Endodermal cell (in vitro differentiated cells): ENCODE measurements at regions not wholly inside any gene's neighbourhood (a gene's known extent, or its start where the extent isn't known, plus 50 kb on each side); places are given as distances from the start of the nearest gene placed in this dataset.

Source experiments
- DNase-seq: peaks from one replicate; pipeline ENCODE4 v3.0.0-alpha.2; 2017
- H3K27ac ChIP-seq: 2 replicates; pipeline ENCODE4 v1.5.1; 2013; ENCODE audit warnings: mild to moderate bottlenecking, low read depth, low read length, moderate library complexity
- H3K27me3 ChIP-seq: 2 replicates; pipeline ENCODE4 v1.6.1; 2013; ENCODE audit warnings: mild to moderate bottlenecking, low read length, moderate library complexity; ENCODE audit not compliant: insufficient read depth, control insufficient read depth, poor library complexity, severe bottlenecking
- H3K36me3 ChIP-seq: 2 replicates; pipeline ENCODE4 v1.7.0; 2013; ENCODE audit warnings: mild to moderate bottlenecking, low read length, moderate library complexity; ENCODE audit not compliant: control insufficient read depth, insufficient read depth
- H3K4me1 ChIP-seq: one replicate; pipeline ENCODE4 v1.7.0; 2013; ENCODE audit warnings: low read length; ENCODE audit not compliant: control insufficient read depth, insufficient read depth
- H3K4me3 ChIP-seq: 2 replicates; pipeline ENCODE4 v1.5.1; 2013; ENCODE audit warnings: mild to moderate bottlenecking, low read length, moderate library complexity
- H3K9ac ChIP-seq: 2 replicates; pipeline ENCODE4 v1.6.1; 2013; ENCODE audit warnings: mild to moderate bottlenecking, low read length, moderate library complexity; ENCODE audit not compliant: poor library complexity, severe bottlenecking; ENCODE audit errors: extremely low read depth
- H3K9me3 ChIP-seq: 2 replicates; pipeline ENCODE4 v1.6.1; 2013; ENCODE audit warnings: mild to moderate bottlenecking, low read length, moderate library complexity; ENCODE audit not compliant: control insufficient read depth
- H3K27ac Mint-ChIP-seq: 2 replicates; pipeline ENCODE4 v1.8.0; 2020; ENCODE audit warnings: mixed read lengths
- H3K27me3 Mint-ChIP-seq: 2 replicates; pipeline ENCODE4 v1.8.0; 2021; ENCODE audit warnings: mild to moderate bottlenecking, mixed read lengths; ENCODE audit not compliant: insufficient read depth
- H3K36me3 Mint-ChIP-seq: 2 replicates; pipeline ENCODE4 v1.8.0; 2020; ENCODE audit warnings: low read depth, mixed read lengths
- H3K4me1 Mint-ChIP-seq: 2 replicates; pipeline ENCODE4 v1.8.0; 2020; ENCODE audit warnings: mixed read lengths
- H3K4me3 Mint-ChIP-seq: 2 replicates; pipeline ENCODE4 v1.8.0; 2020; ENCODE audit warnings: mild to moderate bottlenecking, moderate library complexity, mixed read lengths
- H3K9me3 Mint-ChIP-seq: 2 replicates; pipeline ENCODE4 v1.8.0; 2020; ENCODE audit warnings: mild to moderate bottlenecking, mixed read lengths
- WGBS, 2 experiments: methylation state at CpG; one replicate each; pipeline versions ENCODE4 v1.1.5 to v1.1.7; 2013; ENCODE audit warnings: missing lambda C conversion rate in 2 of 2, mixed read lengths in 1 of 2; ENCODE audit not compliant: insufficient coverage in 1 of 2, insufficient read length in 1 of 2; 5-methylcytosine and 5-hydroxymethylcytosine counted together
- TF ChIP-seq, protein P1 (sequence below): fragments of 200-600 bp; sonication (generic); conservative IDR thresholded peaks from 2 replicates; pipeline ENCODE4 v1.5.0; 2021; ENCODE audit warnings: antibody characterized with exemption, mild to moderate bottlenecking

DNA sequence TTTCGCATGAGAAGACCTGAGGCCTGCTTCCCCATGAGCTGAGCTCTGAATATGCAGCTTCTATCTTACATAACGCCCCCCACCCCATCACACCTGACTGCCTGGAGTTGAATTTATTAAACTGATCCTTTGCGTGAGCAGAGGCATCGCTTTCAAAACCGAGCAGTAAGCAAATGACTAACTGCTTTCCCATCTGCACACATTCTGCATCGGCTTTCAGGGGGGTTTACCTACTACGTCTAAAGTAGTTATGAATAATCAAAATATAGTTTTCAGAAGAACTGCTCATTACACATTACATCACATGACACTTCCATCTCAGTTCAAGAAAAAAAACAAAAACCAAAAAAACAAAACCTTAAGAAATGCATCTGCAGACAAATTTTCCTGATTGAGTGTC, 54.7 kb upstream of the EGR2 start:
- no peaks in the 10 kb centered on the region for H3K9me3 ChIP-seq
- TF ChIP-seq, protein P1, sequence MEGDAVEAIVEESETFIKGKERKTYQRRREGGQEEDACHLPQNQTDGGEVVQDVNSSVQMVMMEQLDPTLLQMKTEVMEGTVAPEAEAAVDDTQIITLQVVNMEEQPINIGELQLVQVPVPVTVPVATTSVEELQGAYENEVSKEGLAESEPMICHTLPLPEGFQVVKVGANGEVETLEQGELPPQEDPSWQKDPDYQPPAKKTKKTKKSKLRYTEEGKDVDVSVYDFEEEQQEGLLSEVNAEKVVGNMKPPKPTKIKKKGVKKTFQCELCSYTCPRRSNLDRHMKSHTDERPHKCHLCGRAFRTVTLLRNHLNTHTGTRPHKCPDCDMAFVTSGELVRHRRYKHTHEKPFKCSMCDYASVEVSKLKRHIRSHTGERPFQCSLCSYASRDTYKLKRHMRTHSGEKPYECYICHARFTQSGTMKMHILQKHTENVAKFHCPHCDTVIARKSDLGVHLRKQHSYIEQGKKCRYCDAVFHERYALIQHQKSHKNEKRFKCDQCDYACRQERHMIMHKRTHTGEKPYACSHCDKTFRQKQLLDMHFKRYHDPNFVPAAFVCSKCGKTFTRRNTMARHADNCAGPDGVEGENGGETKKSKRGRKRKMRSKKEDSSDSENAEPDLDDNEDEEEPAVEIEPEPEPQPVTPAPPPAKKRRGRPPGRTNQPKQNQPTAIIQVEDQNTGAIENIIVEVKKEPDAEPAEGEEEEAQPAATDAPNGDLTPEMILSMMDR = no peak
- Mint-ChIP-seq H3K27me3 (no peaks in the 10 kb centered on the region), H3K4me1 (no peaks in the 10 kb centered on the region), H3K36me3 (no peaks in the 10 kb centered on the region), H3K9me3 (no peaks in the 10 kb centered on the region), H3K4me3 (no peak overlapping the region), H3K27ac (no peak overlapping the region)
- no peak overlapping the region for H3K4me3 ChIP-seq
- WGBS, 2 experiments = 91 to 93% methylated on average over 3 to 6 of the region's 7 CpGs
- no peak for DNase-seq
- H3K27me3 ChIP-seq = no peaks in the 10 kb centered on the region
- no peak overlapping the region for H3K9ac ChIP-seq
- no peaks in the 10 kb centered on the region for H3K4me1 ChIP-seq
- H3K36me3 ChIP-seq = no peaks in the 10 kb centered on the region
- no peak overlapping the region for H3K27ac ChIP-seq

DNA sequence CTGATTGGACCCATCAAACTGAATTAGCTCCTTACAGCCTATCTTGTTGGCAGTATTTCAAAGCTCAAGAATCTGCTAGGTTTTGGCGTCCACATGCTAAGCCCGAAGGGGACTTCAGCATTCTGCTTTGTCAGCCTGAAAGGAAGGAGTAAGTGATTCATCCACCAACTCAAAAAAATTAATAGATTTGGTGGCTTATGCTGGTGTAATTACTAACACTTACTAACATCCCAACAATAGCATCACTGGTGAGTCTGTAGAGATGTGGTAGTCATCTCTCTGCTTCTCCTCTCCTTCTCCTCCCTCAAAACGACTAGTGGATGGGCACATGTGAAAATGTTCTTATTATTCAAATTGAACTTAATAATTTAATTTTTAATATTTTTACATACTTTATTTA, 53.8 kb upstream of the EGR2 start:
- Mint-ChIP-seq H3K4me1 (no peaks in the 10 kb centered on the region), H3K36me3 (no peaks in the 10 kb centered on the region), H3K27me3 (no peaks in the 10 kb centered on the region), H3K9me3 (no peaks in the 10 kb centered on the region), H3K27ac (no peak overlapping the region), H3K4me3 (no peak overlapping the region)
- WGBS, 2 experiments = 88% methylated on average over 2 of the region's 3 CpGs; no CpG with 5 or more reads in 1 of the 2 experiments
- DNase-seq = no peak
- Histone ChIP-seq H3K4me3 (no peak overlapping the region), H3K9me3 (no peaks in the 10 kb centered on the region), H3K27me3 (no peaks in the 10 kb centered on the region), H3K36me3 (no peaks in the 10 kb centered on the region), H3K9ac (no peak overlapping the region), H3K4me1 (no peaks in the 10 kb centered on the region), H3K27ac (no peak overlapping the region)
- TF ChIP-seq, protein P1 = no peak

DNA sequence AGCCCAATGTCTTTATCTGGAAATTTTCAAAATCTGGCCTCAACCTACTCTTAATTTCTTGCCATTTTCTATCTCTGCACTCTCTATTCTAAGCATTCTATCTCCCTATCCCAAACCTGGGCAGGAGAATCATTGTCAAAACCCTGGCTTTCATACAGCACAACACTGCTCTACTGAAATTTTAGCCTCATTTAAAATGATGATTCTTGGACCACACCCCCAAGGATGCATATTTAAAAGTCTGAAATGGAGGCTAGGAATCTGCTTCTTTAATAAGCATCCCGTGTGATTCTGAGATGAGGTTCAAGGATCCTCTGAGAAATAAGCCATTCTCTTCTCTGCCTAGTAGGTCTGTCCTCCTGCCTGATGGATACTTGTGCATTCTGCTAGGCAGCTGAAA, 50.8 kb upstream of the EGR2 start:
- Mint-ChIP-seq H3K4me3 (no peak overlapping the region), H3K27ac (no peak overlapping the region), H3K4me1 (no peaks in the 10 kb centered on the region), H3K27me3 (no peaks in the 10 kb centered on the region), H3K36me3 (no peaks in the 10 kb centered on the region), H3K9me3 (no peaks in the 10 kb centered on the region)
- Histone ChIP-seq H3K36me3 (no peaks in the 10 kb centered on the region), H3K27ac (no peak overlapping the region), H3K4me3 (no peak overlapping the region), H3K4me1 (no peaks in the 10 kb centered on the region), H3K9ac (no peak overlapping the region), H3K27me3 (no peaks in the 10 kb centered on the region), H3K9me3 (no peaks in the 10 kb centered on the region)
- 76 to 90% methylated on average over 1 of the region's 1 CpG for WGBS, 2 experiments
- TF ChIP-seq, protein P1 = no peak
- no peak for DNase-seq
